ENCODE measurements at regions not wholly inside any gene's neighbourhood (a gene's known extent, or its start where the extent isn't known, plus 50 kb on each side); places are given as distances from the start of the nearest gene placed in this dataset.

- H3K4me3 Mint-ChIP-seq (ENCODE audit: unreplicated experiment): no peak overlapping the region
- peaks cover 51% of the 10 kb centered on the region for H3K4me1 Mint-ChIP-seq (ENCODE audit: unreplicated experiment)
- H3K27ac Mint-ChIP-seq (ENCODE audit: unreplicated experiment): no peak overlapping the region
These were observed 150.7 kb downstream of the TOMM20 start for GRCh38 chr1:234977875-234978396.

DNA sequence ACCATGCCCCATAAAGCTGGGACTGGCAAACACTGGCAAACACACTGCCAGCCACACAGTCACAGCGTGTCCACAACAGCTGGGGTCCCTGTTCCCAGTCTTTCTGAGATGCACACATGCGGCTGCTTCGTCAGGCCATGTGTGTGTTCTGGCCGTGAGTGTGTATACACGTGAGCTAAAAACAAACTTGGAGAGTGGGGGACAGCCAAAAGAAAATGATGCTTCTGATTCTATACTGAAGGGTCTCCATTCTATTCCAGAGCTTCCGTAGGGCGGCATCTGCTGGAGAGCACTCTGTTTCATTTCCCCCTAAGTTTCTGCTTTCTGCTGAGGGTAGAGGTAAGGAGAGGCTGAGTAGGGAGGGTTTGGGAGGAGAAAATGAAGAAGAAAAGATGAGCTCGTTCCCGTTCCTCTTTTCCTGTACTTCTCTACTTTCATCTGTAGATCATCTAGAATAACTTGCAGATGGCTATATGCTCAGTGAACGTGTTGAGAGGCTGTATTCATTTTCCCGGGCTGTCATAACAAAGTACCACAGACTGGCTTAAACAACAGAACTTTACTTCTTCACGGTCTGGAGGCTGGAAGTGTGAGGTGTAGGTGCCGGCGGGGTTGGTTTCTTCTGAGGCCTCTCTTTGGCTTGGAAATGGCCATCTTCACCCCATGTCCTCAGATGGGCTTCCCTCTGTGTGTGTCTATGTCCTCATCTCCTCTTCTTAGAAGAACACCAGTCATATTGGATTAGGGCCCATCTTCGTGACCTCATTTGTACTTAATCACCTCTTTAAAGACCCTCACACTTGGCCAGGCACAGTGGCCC, 151.6 kb downstream of the TOMM20 start:
- no peak for DNase-seq (ENCODE audit: low spot score)
- H3K4me1 Mint-ChIP-seq (ENCODE audit: unreplicated experiment): peaks cover 56% of the 10 kb centered on the region
- TF ChIP-seq CTCF (IDR thresholded peaks at IDR 0.05; ENCODE audit: unreplicated experiment): no peak
- H3K9me3 Mint-ChIP-seq (ENCODE audit: unreplicated experiment): no peaks in the 10 kb centered on the region
- no peaks in the 10 kb centered on the region for H3K36me3 Mint-ChIP-seq (ENCODE audit: low read depth, unreplicated experiment)
- peaks cover 8% of the 10 kb centered on the region for H3K27me3 Mint-ChIP-seq (ENCODE audit: unreplicated experiment)
- H3K4me3 Mint-ChIP-seq (ENCODE audit: unreplicated experiment): no peak overlapping the region
- H3K27ac Mint-ChIP-seq (ENCODE audit: unreplicated experiment): no peak overlapping the region

More at GRCh38 chr1:234977875-234978396, 150.7 kb downstream of the TOMM20 start:
- H3K9me3 Mint-ChIP-seq (ENCODE audit: unreplicated experiment): no peaks in the 10 kb centered on the region
- no peaks in the 10 kb centered on the region for H3K36me3 Mint-ChIP-seq (ENCODE audit: low read depth, unreplicated experiment)
- DNase-seq (ENCODE audit: low spot score): no peak
- H3K27me3 Mint-ChIP-seq (ENCODE audit: unreplicated experiment): peaks cover 6% of the 10 kb centered on the region
- no peak for TF ChIP-seq CTCF (IDR thresholded peaks at IDR 0.05; ENCODE audit: unreplicated experiment)

DNA sequence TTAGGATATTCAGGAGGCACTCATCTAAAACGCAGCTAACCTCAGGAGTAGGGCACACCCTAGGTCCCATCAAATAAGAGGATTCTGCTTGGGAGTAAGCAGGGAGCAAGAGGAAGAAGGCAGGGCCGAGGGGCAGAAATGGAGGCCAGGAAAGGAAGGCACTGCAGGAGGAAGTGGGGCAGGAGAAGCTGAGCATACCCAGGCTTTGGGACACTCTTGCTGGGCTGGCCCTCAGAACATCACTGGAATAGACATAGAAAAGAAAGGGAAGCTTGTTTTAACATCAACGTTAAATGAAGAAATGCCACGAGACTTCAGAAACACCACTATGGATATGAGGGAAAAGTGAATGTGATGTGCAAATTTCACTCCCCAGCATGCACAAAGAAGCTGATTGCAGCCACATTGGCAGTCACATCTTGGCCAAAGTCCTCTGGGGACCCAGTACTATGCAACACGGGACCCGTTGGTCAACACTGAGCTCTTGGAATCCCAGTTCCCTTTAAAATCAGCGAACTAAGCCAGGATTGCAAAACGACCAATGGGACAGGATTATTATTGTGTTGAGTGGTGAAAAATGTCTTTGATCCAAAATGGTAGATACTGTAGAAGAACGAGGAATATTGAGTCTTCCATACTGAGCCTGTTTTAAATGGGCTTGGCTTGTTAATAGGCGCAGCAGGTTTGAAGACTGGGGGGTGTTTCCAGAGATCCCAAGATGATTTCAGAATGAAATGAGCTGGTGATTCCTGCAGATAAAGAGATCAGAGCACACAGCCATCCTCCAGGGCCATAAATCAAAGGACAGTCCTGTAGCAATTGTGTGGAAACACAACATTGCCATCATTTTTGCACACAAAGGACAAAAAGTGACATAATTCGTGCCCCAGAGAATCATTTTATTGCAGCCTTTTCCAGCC, 152.4 kb downstream of the TOMM20 start:
- H3K4me1 Mint-ChIP-seq (ENCODE audit: unreplicated experiment): peaks cover 64% of the 10 kb centered on the region
- H3K27ac Mint-ChIP-seq (ENCODE audit: unreplicated experiment): no peak overlapping the region
- H3K9me3 Mint-ChIP-seq (ENCODE audit: unreplicated experiment): no peaks in the 10 kb centered on the region
- peaks cover 9% of the 10 kb centered on the region for H3K27me3 Mint-ChIP-seq (ENCODE audit: unreplicated experiment)
- H3K36me3 Mint-ChIP-seq (ENCODE audit: low read depth, unreplicated experiment): no peaks in the 10 kb centered on the region
- DNase-seq (ENCODE audit: low spot score): no peak
- no peak overlapping the region for H3K4me3 Mint-ChIP-seq (ENCODE audit: unreplicated experiment)
- no peak for TF ChIP-seq CTCF (IDR thresholded peaks at IDR 0.05; ENCODE audit: unreplicated experiment)

DNA sequence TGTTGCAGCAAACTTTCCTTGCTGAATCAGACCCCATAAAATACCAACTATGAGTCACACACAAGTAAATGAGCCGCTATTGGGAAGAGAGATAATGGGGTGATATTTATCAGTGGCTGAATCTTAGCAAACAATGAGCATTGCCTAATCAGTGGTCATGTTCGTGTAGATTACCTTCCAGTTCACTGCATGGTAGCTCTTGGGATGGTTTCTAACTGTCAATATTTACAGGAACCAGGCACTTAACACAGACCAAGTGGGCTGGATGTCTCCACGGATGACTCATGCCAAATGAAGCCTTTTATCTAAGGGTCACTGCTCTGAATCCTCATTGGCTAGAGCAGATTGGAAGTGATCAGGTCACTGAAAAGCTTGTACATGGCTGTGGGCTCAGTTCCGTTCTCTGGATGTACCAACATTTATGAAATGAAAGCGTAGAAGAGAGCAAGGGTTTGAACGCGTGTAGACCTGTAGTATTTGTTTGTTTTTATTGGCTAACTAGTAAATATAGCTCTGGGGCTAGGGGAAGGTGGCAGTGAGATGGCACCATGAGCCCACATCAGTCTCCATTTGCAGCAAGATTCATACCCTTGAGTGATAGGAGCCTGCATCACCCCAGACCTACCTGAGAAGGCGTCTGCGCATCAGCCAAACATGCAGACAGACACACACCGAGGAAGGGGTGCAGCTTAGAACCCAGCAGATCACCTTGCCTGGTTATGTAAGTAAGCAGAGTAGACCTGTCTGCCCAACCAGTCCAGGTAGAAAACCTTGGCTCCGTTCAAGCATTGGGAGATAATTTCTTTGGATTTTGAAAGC, 153.3 kb downstream of the TOMM20 start:
- no peaks in the 10 kb centered on the region for H3K9me3 Mint-ChIP-seq (ENCODE audit: unreplicated experiment)
- TF ChIP-seq CTCF (IDR thresholded peaks at IDR 0.05; ENCODE audit: unreplicated experiment): no peak
- no peak for DNase-seq (ENCODE audit: low spot score)
- peaks cover 65% of the 10 kb centered on the region for H3K4me1 Mint-ChIP-seq (ENCODE audit: unreplicated experiment)
- H3K27me3 Mint-ChIP-seq (ENCODE audit: unreplicated experiment): peaks cover 9% of the 10 kb centered on the region
- H3K36me3 Mint-ChIP-seq (ENCODE audit: low read depth, unreplicated experiment): no peaks in the 10 kb centered on the region
- H3K27ac Mint-ChIP-seq (ENCODE audit: unreplicated experiment): no peak overlapping the region
- no peak overlapping the region for H3K4me3 Mint-ChIP-seq (ENCODE audit: unreplicated experiment)
